OCI-LY3 (cell line): ENCODE measurements at regions not wholly inside any gene's neighbourhood (a gene's known extent, or its start where the extent isn't known, plus 50 kb on each side); places are given as distances from the start of the nearest gene placed in this dataset.

Experiments used
- CTCF ChIP-seq: fragments of 200-600, 300-600 bp; sonication (generic); IDR thresholded peaks from 2 replicates; pipeline ENCODE4 v1.5.1; 2014; ENCODE audit warnings: antibody characterized with exemption, low read length, low read depth
- EZH2phosphoT487 ChIP-seq: fragments of 200-600 bp; shearing (Covaris generic); IDR thresholded peaks from 2 replicates; pipeline ENCODE4 v1.6.1; 2018; ENCODE audit warnings: antibody characterized with exemption, mixed run types, low read depth

GRCh38 chr1:73943270-73943669, 254.7 kb downstream of the LRRIQ3 start:
- no peak for TF ChIP-seq EZH2phosphoT487
- no peak for TF ChIP-seq CTCF
